ENCODE measurements at regions not wholly inside any gene's neighbourhood (a gene's known extent, or its start where the extent isn't known, plus 50 kb on each side); places are given as distances from the start of the nearest gene placed in this dataset.

GRCh38 chr3:115517457-115518050 lies 105.8 kb upstream of the GAP43 start:
- Histone ChIP-seq H3K27ac (ENCODE audit: control insufficient read depth, insufficient read depth) (no peak overlapping the region), H3K4me1 (ENCODE audit: control insufficient read depth, insufficient read depth, low read length) (no peaks in the 10 kb centered on the region; the same call in 1 of the 2 replicates), H3K4me2 (ENCODE audit: control insufficient read depth, insufficient read depth) (no peak overlapping the region), H3K36me3 (ENCODE audit: control insufficient read depth in 2 of 2, insufficient read depth in 2 of 2, low read length in 1 of 2) (no peaks in the 10 kb centered on the region), H3K79me2 (ENCODE audit: control insufficient read depth, insufficient read depth, low read length) (no peaks in the 10 kb centered on the region), H4K20me1 (ENCODE audit: control insufficient read depth, insufficient read depth) (no peaks in the 10 kb centered on the region), H3K4me3 (no peak overlapping the region), H2AFZ (ENCODE audit: control insufficient read depth, low read depth, low read length) (no peak overlapping the region), H3K27me3 (replicated peaks in 1 of 2; ENCODE audit: control insufficient read depth in 2 of 2, insufficient read depth in 2 of 2, low read length in 1 of 2) (no peaks in the 10 kb centered on the region), H3K9ac (ENCODE audit: control insufficient read depth, insufficient read depth, low read length) (no peak overlapping the region), H3K9me3 (replicated peaks; ENCODE audit: control insufficient read depth, insufficient read depth, low read length) (no peaks in the 10 kb centered on the region)
- in situ Hi-C loops (cut with MboI): no loop called here
- no peak for DNase-seq (ENCODE audit: low read depth, low spot score)
- intact Hi-C loops (cut with micrococcal nuclease; ENCODE audit: unreplicated experiment): no loop called here
- peak; percentile 34; the same call in 1 of the 3 replicates for ATAC-seq
- POLR2A ChIA-PET: no interaction called here
- CTCF ChIA-PET: no interaction called here
- no peak for FAIRE-seq
- 17% methylated on average over 3 of the region's 3 CpGs for WGBS (ENCODE audit: insufficient coverage, insufficient replicate concordance, low lambda C conversion rate, missing lambda C conversion rate)
- TF ChIP-seq JUNB (IDR thresholded peaks at IDR 0.05) (peak; percentile 52), WRNIP1 (IDR thresholded peaks at IDR 0.05; ENCODE audit: borderline replicate concordance, low read depth, low read length) (no peak)
- no TSS peak for BruUV-seq (replicated peaks)
- RAD21 ChIA-PET (ENCODE audit: unreplicated experiment): no interaction called here
- SMC1A ChIA-PET (ENCODE audit: uncharacterized antibody, unreplicated experiment): interaction anchor here (1.1 kb wide), 1 partner anchor 176 kb away, joined by 3 read pairs; no protein-coding TSS in a partner anchor

- ChIA-PET SMC1A (ENCODE audit: uncharacterized antibody, unreplicated experiment) (no interaction called here), POLR2A (interaction anchor here (1.1 kb wide), 1 partner anchor 28 kb away, joined by 3 read pairs; no protein-coding TSS in a partner anchor), CTCF (no interaction called here), RAD21 (ENCODE audit: unreplicated experiment) (no interaction called here)
- BruUV-seq (replicated peaks): no TSS peak
- H3K36me3 ChIP-seq (ENCODE audit: control insufficient read depth in 2 of 2, insufficient read depth in 2 of 2, low read length in 1 of 2): no peaks in the 10 kb centered on the region
- H3K27ac ChIP-seq (ENCODE audit: control insufficient read depth, insufficient read depth): no peak overlapping the region
- H3K27me3 ChIP-seq (replicated peaks in 1 of 2; ENCODE audit: control insufficient read depth in 2 of 2, insufficient read depth in 2 of 2, low read length in 1 of 2): no peaks in the 10 kb centered on the region
- in situ Hi-C loops (cut with MboI): no loop called here
- H3K9ac ChIP-seq (ENCODE audit: control insufficient read depth, insufficient read depth, low read length): no peak overlapping the region
- H3K4me2 ChIP-seq (ENCODE audit: control insufficient read depth, insufficient read depth): no peak overlapping the region
- H3K79me2 ChIP-seq (ENCODE audit: control insufficient read depth, insufficient read depth, low read length): no peaks in the 10 kb centered on the region
- no peak overlapping the region for H3K4me3 ChIP-seq
- H3K9me3 ChIP-seq (replicated peaks; ENCODE audit: control insufficient read depth, insufficient read depth, low read length): no peaks in the 10 kb centered on the region
- H3K4me1 ChIP-seq (ENCODE audit: control insufficient read depth, insufficient read depth, low read length): no peaks in the 10 kb centered on the region; the same call in 1 of the 2 replicates
- 43% methylated on average over 4 of the region's 4 CpGs for WGBS (ENCODE audit: insufficient coverage, insufficient replicate concordance, low lambda C conversion rate, missing lambda C conversion rate)
- H4K20me1 ChIP-seq (ENCODE audit: control insufficient read depth, insufficient read depth): no peaks in the 10 kb centered on the region
- FAIRE-seq: no peak
- intact Hi-C loops (cut with micrococcal nuclease; ENCODE audit: unreplicated experiment): no loop called here
- ATAC-seq: no peak
- no peak for DNase-seq (ENCODE audit: low read depth, low spot score)
- no peak overlapping the region for H2AFZ ChIP-seq (ENCODE audit: control insufficient read depth, low read depth, low read length)
- TF ChIP-seq E4F1 (IDR thresholded peaks at IDR 0.05; ENCODE audit: borderline replicate concordance, partially characterized antibody) (no peak), NFXL1 (IDR thresholded peaks at IDR 0.05; ENCODE audit: borderline replicate concordance) (no peak), FOXM1 (IDR thresholded peaks at IDR 0.05; ENCODE audit: low read depth, low read length) (no peak), STAT1 (conservative IDR thresholded peaks at IDR 0.05) (no peak), ZBTB11 (CRISPR knock-in tag; IDR thresholded peaks at IDR 0.05) (no peak), NR2C1 (IDR thresholded peaks at IDR 0.05) (no peak), JUNB (IDR thresholded peaks at IDR 0.05) (no peak), SRF (IDR thresholded peaks at IDR 0.05; ENCODE audit: low read depth in 2 of 2, low read length in 2 of 2) (no peak), ZSCAN29 (IDR thresholded peaks at IDR 0.05) (no peak), TARDBP (IDR thresholded peaks at IDR 0.05; ENCODE audit: borderline replicate concordance) (no peak)
Measured at GRCh38 chr3:115518100-115518852, 105.0 kb upstream of the GAP43 start.
